ENCODE measurements at regions not wholly inside any gene's neighbourhood (a gene's known extent, or its start where the extent isn't known, plus 50 kb on each side); places are given as distances from the start of the nearest gene placed in this dataset.
"Not testable (repeated sequence)": the region's sequence is repeated elsewhere in the genome, so short reads cannot be mapped to it uniquely, and the experiment has no call there.

DNA sequence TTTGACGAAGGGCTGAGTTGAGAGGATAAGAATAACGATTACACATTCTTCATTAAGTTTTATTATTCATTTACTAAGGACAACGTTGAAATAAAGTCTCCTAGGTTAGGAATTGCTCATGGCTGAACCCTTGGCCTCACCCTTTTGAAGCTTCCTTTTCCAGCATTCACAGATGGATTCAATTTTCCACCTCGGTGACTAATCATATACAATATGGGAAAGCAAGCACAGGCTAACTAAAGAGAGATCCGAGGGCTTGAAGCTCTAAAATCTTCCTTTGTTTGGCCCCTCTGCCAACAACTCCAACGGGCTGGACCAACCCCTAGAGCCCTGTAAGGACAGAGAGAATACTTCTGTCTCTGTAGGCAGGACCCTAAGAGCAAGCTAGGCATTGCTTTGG, 159.5 kb downstream of the SOD2 start:
- no peak for DNase-seq (ENCODE audit: low read depth, low spot score)
- H3K4me3 ChIP-seq (ENCODE audit: low read length), result no peak overlapping the region

- no peak for DNase-seq (ENCODE audit: low read depth, low spot score)
- no peak overlapping the region for H3K4me3 ChIP-seq (ENCODE audit: low read length)
Observed at GRCh38 chr6:159533016-159533415, 160.0 kb downstream of the SOD2 start.

GRCh38 chr6:159532155-159532554, 160.9 kb downstream of the SOD2 start:
- no peak for DNase-seq (ENCODE audit: low read depth, low spot score)
- no peak overlapping the region for H3K4me3 ChIP-seq (ENCODE audit: low read length)

GRCh38 chr6:159529934-159530333, 163.1 kb downstream of the SOD2 start:
- no peak for DNase-seq (ENCODE audit: low read depth, low spot score)
- H3K4me3 ChIP-seq (ENCODE audit: low read length), result no peak overlapping the region

DNA sequence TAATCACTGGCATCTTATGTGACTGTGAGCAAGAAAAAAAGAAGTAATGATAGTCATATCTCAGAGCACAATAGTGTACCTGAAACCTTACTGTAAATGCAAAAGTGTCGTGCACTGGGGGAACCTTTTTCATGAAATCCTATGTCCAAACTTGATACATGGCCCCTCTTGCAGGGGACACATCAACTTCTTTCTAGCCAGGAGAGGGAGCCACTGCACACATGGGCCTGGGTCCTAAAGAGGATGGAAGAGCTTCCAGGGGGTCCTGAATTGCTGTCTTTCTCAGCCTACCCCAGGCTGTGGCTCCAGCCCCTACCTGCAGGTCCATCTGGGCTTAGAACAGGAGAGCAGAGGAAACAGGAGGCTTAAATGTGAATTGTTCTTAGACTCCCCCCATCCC, 165.7 kb downstream of the SOD2 start:
- H3K4me3 ChIP-seq (ENCODE audit: low read length), result no peak overlapping the region
- no peak for DNase-seq (ENCODE audit: low read depth, low spot score)

GRCh38 chr6:159525445-159526025, 167.5 kb downstream of the SOD2 start:
- no peak overlapping the region for H3K4me3 ChIP-seq (ENCODE audit: low read length)

GRCh38 chr6:159522877-159523547, 170.0 kb downstream of the SOD2 start:
- H3K4me3 ChIP-seq (ENCODE audit: low read length), result no peak overlapping the region
- no peak for DNase-seq (ENCODE audit: low read depth, low spot score)

More at GRCh38 chr6:159525445-159526025, 167.5 kb downstream of the SOD2 start:
- DNase-seq (ENCODE audit: low read depth, low spot score), result no peak

DNA sequence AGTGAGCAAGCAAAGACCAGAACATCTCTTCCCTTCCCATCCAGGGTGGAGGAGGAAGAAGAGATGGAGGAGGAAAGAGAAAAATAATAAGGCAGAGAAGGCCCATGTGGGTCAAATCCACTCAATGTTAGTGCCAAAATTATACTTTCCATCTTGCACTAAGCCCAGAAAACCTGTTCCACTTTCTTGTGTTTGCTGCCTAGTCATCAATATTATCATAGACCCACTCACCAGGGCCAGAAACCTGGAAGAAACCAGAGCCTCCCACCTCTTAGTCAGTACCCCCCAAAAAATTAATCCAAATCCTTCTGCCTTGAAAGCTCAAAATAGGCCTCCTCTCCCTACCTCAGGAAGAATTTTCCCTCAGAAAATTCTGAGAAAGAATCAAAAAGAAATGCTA, 171.1 kb downstream of the SOD2 start:
- H3K4me3 ChIP-seq (ENCODE audit: low read length), result no peak overlapping the region
- DNase-seq (ENCODE audit: low read depth, low spot score), result no peak

GRCh38 chr6:159520002-159520401, 173.0 kb downstream of the SOD2 start:
- no peak for DNase-seq (ENCODE audit: low read depth, low spot score)

GRCh38 chr6:159515811-159516210, 177.2 kb downstream of the SOD2 start:
- H3K4me3 ChIP-seq (ENCODE audit: low read length); DNase-seq (ENCODE audit: low read depth, low spot score): not testable (repeated sequence)

More at GRCh38 chr6:159520002-159520401, 173.0 kb downstream of the SOD2 start:
- no peak overlapping the region for H3K4me3 ChIP-seq (ENCODE audit: low read length)

GRCh38 chr6:159513914-159514313, 179.1 kb downstream of the SOD2 start:
- DNase-seq (ENCODE audit: low read depth, low spot score), result no peak

GRCh38 chr6:159513074-159513720, 179.8 kb downstream of the SOD2 start:
- H3K4me3 ChIP-seq (ENCODE audit: low read length), result no peak overlapping the region

More at GRCh38 chr6:159513914-159514313, 179.1 kb downstream of the SOD2 start:
- H3K4me3 ChIP-seq (ENCODE audit: low read length), result no peak overlapping the region

DNA sequence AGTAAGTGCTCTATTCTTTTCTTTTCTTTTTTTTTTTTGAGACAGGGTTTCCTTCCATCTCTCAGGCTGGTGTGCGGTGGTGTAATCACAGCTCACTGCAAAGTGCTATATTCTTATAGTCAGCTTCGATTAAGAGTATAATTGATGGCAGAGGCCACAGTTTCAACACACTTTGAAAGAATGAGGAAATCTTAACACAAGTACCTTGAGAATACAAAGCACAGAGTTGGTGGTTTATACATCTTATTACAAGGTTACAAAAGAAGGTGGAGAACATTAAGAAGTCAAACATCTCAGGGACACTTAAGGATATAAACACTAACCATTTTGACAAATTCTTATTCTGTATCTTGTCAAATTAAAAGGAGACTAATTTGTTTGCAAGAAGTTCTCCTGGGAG, 180.5 kb downstream of the SOD2 start:
- H3K4me3 ChIP-seq (ENCODE audit: low read length), result no peak overlapping the region
- DNase-seq (ENCODE audit: low read depth, low spot score), result no peak

More at GRCh38 chr6:159513074-159513720, 179.8 kb downstream of the SOD2 start:
- no peak for DNase-seq (ENCODE audit: low read depth, low spot score)

GRCh38 chr6:159512104-159512503, 180.9 kb downstream of the SOD2 start:
- DNase-seq (ENCODE audit: low read depth, low spot score), result no peak
- H3K4me3 ChIP-seq (ENCODE audit: low read length), result no peak overlapping the region

DNA sequence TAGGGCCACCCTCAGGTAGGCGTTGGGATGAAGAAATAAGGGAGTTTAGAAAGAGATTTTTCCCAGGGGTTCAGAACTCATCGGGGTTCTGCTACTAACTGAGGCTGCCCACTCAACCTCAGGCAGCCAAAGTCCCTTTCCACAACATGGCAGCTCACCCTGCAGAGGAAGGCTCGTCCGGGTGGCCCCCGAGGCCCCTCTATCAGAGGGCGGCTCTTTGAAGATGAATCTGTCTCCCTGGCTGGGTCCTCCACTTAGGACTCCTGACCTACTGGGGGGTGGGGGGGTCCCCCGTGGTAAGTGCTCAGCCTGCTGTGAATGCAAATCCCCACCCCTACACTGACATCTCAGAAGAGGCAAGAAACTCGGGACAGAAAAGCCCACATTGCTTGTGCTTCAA, 182.9 kb downstream of the SOD2 start:
- no peak overlapping the region for H3K4me3 ChIP-seq (ENCODE audit: low read length)
- DNase-seq (ENCODE audit: low read depth, low spot score), result no peak

- H3K4me3 ChIP-seq (ENCODE audit: low read length), result no peak overlapping the region
- DNase-seq (ENCODE audit: low read depth, low spot score), result no peak
Observed at GRCh38 chr6:159508931-159509330, 184.1 kb downstream of the SOD2 start.

DNA sequence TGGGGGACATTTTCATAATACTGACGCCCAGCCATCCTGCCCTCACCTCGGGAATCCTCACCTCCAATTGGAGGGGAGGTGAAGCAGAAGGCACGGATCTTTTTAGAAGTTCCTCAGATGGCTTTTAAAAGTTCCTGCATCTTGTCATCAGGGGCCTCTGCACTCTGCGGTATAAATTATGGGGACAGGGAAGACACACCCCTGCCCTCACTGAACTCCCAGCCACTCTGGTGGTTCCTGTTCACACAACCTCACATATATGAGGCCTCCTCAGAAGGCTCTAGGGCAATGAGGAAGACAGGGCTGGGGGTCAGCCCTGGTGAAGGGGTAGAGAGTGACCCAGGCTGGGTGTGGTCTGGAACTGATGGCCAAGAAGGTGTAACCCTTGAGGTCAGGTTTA, 187.0 kb downstream of the SOD2 start:
- DNase-seq (ENCODE audit: low read depth, low spot score), result no peak
- H3K4me3 ChIP-seq (ENCODE audit: low read length), result no peak overlapping the region

DNA sequence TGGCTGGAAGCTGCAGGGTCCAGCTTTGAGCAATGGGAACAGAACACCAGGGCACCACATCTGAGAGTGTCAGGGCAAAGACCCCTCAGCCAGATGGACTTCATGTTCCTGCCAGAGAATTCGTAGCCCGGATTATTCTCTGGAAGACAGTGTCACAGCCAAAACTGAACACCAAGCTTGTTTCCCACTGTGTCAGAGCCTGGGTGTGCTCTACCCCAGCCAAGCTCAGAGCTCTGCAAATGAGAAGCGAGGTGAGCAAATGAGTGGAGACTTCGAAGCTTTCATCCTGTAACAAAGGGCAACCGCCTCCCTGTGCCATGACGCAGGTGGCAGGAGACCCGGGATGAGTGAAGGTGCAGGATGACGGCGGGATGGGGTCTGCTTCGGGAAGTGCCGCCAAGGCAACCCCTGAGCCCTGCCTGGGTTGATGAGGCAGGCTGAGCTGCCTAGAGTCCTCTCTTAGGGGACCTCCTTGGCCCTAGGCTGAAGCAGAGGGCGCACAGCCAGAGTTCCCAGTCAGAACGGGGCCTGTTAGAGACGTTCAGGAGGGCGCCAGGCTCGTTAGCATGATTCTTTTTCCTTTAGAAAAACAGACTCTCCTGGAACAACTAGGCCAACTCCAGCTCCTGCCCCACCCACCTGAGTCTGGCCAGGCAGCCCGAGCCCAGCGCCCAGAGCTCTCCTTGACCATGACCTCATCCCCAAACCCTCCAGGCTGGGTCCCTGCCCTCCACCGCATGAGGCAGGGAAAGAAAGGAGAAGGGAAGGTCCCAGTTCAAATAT, 187.7 kb downstream of the SOD2 start:
- no peak overlapping the region for H3K4me3 ChIP-seq (ENCODE audit: low read length)
- DNase-seq (ENCODE audit: low read depth, low spot score), result no peak

DNA sequence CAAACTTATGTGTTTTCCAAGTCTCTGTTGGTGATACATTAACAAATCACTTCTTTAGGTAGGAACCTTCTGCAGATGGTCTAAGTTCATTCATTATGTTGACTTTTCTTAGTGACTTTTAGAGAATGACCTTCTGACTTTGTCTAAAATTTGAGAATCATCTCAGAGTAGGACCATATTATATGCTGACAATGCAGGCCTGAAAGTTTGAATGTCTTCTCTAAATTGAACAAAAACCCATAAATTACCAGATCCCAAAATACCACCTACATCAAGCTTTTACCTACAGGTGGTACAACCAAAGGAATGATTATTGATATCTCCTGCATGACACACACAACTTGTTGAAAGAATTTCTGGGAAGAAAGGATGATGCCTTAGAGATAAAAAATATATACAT, 191.5 kb downstream of the SOD2 start:
- no peak for DNase-seq (ENCODE audit: low read depth, low spot score)
- no peak overlapping the region for H3K4me3 ChIP-seq (ENCODE audit: low read length)

DNA sequence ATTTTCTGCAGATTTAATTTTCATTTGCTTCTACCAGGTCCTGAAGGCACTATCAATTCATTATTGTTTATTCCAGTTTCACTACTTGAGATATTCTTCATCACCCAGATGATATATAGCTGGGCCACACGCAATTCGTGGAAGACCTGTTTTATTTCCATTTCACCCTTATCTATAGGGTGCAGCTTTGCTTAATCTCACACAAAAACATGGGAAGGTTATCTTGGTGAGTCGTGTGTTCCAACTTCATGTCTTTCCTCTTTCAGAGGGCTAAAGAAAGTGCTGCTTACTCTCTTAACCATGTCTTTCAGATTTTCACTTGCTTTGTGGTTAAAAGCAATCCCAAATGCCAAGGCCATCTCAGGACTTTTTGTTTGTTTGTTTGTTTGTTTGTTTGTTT, 194.0 kb downstream of the SOD2 start:
- no peak for DNase-seq (ENCODE audit: low read depth, low spot score)
- no peak overlapping the region for H3K4me3 ChIP-seq (ENCODE audit: low read length)

Data from Jurkat, Clone E6-1 (cell line).